Choroid plexus epithelial cell (primary cell): ENCODE measurements at regions not wholly inside any gene's neighbourhood (a gene's known extent, or its start where the extent isn't known, plus 50 kb on each side); places are given as distances from the start of the nearest gene placed in this dataset.
"Not testable (repeated sequence)": the region's sequence is repeated elsewhere in the genome, so short reads cannot be mapped to it uniquely, and the experiment has no call there.

Source experiments
- DNase-seq: peaks from one replicate; pipeline ENCODE4 v3.0.0-alpha.2; 2010; ENCODE audit warnings: low read depth
- H3K4me3 ChIP-seq: 2 replicates; pipeline ENCODE4 v1.5.1; 2011; ENCODE audit warnings: low read depth, mild to moderate bottlenecking, control low read depth, low read length, moderate library complexity
- TF ChIP-seq, protein P1 (sequence below): conservative IDR thresholded peaks from 2 replicates; pipeline ENCODE4 v1.5.1; 2011; ENCODE audit warnings: low read depth, mild to moderate bottlenecking, control low read depth, inconsistent platforms, low read length, moderate library complexity

DNA sequence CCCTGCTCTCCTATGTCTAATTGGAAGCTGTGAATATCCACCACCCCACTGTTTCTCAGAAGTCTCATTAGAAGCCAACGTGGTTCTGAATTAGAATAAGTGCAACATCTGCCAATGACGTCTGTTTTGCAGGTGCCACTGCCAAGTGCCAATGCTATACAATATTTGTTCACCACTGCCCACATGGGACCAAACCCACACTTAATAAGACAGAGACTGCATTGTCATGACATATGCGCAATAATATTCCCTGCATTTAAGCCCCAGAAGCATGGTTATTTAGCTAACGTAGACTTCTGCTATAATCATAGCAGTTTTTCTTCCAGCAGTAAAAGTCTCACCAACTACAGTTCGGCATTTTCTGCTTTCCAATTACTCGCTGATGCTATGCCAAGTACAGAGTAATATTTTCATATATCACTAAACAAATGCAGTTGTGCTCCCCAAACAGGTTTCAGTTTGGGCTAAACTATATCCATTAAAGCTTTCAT lies 262.5 kb upstream of the PCDH18 start:
- TF ChIP-seq, protein P1, sequence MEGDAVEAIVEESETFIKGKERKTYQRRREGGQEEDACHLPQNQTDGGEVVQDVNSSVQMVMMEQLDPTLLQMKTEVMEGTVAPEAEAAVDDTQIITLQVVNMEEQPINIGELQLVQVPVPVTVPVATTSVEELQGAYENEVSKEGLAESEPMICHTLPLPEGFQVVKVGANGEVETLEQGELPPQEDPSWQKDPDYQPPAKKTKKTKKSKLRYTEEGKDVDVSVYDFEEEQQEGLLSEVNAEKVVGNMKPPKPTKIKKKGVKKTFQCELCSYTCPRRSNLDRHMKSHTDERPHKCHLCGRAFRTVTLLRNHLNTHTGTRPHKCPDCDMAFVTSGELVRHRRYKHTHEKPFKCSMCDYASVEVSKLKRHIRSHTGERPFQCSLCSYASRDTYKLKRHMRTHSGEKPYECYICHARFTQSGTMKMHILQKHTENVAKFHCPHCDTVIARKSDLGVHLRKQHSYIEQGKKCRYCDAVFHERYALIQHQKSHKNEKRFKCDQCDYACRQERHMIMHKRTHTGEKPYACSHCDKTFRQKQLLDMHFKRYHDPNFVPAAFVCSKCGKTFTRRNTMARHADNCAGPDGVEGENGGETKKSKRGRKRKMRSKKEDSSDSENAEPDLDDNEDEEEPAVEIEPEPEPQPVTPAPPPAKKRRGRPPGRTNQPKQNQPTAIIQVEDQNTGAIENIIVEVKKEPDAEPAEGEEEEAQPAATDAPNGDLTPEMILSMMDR: no peak
- no peak overlapping the region for H3K4me3 ChIP-seq
- DNase-seq: no peak

DNA sequence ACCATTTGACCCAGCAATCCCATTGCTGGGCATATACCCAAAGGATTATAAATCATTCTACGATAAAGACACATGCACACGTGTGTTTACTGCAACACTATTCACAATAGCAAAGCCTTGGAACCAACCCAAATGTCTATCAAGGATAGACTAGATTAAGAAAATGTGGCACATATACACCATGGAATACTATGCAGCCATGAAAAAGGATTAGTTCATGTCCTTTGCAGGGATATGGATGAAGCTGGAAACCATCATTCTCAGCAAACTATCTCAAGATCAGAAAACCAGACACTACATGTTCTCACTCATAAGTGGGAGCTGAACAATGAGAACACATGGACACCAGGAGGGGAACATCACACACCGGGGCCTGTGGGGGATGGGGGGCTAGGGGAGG lies 257.0 kb upstream of the PCDH18 start:
- DNase-seq, H3K4me3 ChIP-seq: not testable (repeated sequence)

DNA sequence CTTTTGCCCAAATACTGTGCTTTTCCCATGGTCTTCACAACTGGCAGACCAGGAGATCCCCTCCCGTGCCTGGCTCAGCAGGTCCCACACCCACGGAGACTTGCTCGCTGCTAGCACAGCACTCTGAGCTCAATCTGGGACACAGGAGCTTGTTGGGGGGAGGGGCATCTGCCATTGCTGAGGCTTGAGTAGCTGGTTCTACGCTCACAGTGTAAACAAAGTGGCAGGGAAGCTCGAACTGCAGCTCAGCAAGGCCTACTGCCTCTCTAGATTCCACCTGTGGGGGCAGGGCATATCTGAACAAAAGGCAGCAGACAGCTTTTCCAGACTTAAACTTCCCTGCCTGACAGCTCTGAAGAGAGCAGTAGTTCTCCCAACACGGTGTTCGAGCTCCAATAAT lies 251.6 kb upstream of the PCDH18 start:
- not testable (repeated sequence) for H3K4me3 ChIP-seq, DNase-seq

DNA sequence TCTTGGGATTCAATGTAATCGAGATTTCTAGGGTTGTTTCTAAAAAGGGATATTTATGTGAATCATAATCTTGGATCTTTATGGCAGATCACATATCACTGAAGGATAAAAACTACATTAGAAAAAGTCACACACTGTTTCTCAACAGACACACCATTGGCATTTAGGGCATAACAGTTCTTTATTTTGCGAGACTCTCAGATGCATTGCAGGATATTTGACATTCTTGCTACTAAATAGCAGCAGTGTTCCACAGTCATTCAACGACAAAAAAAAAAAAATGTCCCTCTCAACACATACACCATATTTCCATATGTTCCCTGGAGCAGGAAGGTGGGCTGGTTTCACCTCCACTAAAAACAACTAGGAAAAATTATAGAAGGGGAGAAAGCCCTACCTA lies 243.4 kb upstream of the PCDH18 start:
- no peak overlapping the region for H3K4me3 ChIP-seq
- TF ChIP-seq, protein P1: no peak
- DNase-seq: no peak

DNA sequence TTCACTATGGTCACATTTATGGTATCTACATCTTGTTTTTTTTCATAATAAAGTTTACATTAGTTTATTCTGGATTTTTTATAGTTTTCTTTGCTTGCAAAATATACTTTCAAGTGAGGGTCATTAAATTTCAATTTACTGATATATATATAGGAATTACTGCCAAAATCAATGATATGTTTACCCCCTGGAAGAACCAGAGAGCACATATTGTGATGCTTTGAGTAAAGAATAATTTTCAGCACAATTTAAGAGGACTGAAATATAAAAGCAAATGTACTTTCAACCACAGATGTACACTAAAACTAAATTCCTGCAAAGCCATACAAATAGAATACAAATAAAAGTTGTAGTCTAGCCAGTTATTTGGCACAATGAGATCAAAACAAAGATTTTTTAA lies 242.2 kb upstream of the PCDH18 start:
- TF ChIP-seq, protein P1: no peak
- no peak overlapping the region for H3K4me3 ChIP-seq
- no peak for DNase-seq

DNA sequence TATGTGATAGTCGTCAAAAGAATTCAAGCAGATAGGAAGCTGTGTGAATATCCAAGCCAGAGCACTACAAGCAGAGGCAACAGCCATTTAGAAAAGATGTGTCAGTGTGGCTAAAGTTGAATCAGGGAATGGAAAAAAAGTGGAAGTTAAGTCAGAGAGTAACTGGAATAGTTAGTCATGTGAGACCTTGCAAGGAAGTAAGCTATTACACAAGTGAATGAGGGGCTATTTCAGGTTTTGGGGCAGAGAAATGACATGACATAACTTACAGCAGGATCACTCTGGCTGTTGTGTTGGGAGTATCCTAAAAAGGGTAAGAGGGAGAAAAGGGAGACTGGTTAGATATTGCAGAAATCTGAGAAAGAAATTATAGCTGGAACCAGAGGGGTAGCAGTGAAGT lies 236.6 kb upstream of the PCDH18 start:
- DNase-seq: no peak
- H3K4me3 ChIP-seq: no peak overlapping the region
- TF ChIP-seq, protein P1: no peak

DNA sequence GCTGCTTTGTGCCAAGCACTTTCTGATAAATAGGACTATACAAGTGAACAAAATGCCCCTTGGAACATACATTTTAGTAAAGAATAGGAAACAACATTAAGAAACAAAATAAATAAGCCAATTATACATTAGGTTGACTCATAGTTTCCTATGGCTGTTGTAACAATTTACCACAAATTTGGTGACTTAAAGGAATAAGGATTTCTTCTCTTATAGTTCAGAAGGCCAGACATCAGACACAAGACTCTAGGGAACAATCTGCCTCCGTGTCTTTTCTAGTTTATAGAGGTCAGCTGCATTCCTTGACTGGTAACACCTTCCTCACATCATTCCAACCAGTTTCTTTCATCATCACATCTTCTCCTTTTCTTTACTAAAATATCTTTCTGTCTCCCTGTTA lies 235.9 kb upstream of the PCDH18 start:
- DNase-seq: peak; percentile 32
- no peak overlapping the region for H3K4me3 ChIP-seq
- TF ChIP-seq, protein P1: no peak

DNA sequence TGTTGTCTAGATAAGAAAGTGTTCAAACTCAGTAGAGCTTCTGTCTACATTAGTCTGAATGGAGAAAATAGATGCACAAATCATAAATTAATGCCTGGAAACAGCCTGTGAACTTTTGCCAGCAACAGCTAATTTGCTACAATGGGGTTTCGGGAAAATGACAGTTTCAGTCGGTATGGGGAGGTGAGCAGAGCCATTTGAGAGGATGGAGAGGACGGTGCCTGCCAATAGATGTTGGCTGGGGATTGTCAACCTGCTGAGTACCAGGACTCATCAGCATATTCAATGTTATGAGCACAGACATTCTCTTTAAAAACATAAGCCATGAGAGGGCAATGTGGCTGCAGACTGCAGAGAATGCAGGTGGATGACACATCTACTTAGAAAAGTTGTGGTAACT lies 230.3 kb upstream of the PCDH18 start:
- DNase-seq: no peak
- no peak overlapping the region for H3K4me3 ChIP-seq
- TF ChIP-seq, protein P1: no peak
